ENCODE measurements at regions not wholly inside any gene's neighbourhood (a gene's known extent, or its start where the extent isn't known, plus 50 kb on each side); places are given as distances from the start of the nearest gene placed in this dataset.

- CTCF ChIA-PET: interaction anchor here (0.6 kb wide), 1 partner anchor 72 kb away, joined by 3 read pairs; no protein-coding TSS in a partner anchor
These were observed 188.7 kb upstream of the TNRC6C start for GRCh38 chr17:77769762-77770161.

GRCh38 chr17:77770331-77771105 lies 188.0 kb upstream of the TNRC6C start:
- Histone ChIP-seq H3K4me1 (ENCODE audit: control insufficient read depth, insufficient read depth, low read length) (no peaks in the 10 kb centered on the region), H3K4me3 (ENCODE audit: low read depth, low read length) (no peak overlapping the region), H3K27ac (ENCODE audit: extremely low read depth, low read depth, low read length) (no peak overlapping the region), H3K36me3 (ENCODE audit: control insufficient read depth in 2 of 2, insufficient read depth in 1 of 2, low read length in 2 of 2) (no peaks in the 10 kb centered on the region), H3K9me3 (ENCODE audit: control insufficient read depth, insufficient read depth, low read depth, low read length) (no peaks in the 10 kb centered on the region)
- ChIA-PET POLR2A (no interaction called here), CTCF (interaction anchor here (0.6 to 4.5 kb wide), 6 partner anchors 8 to 247 kb away, joined by 3 to 21 read pairs (median 3); no protein-coding TSS in a partner anchor)
- 0 out of 2 replicates have a peak, but pooled peaks have one; percentile 34 for TF ChIP-seq ZNF473 (tag by site-specific recombination; IDR thresholded peaks at IDR 0.05)
- peak; percentile 47 for TF ChIP-seq GLIS1 (tag by site-specific recombination; IDR thresholded peaks at IDR 0.05)
- TF ChIP-seq ZNF513 (tag by site-specific recombination; IDR thresholded peaks at IDR 0.05): no peak
- TF ChIP-seq EGR2 (tag by site-specific recombination; IDR thresholded peaks at IDR 0.05; ENCODE audit: low read depth): peak; percentile 68
- peak; percentile 79 for TF ChIP-seq ZFHX2 (tag by site-specific recombination; conservative IDR thresholded peaks at IDR 0.05)
- no peak for TF ChIP-seq ZNF23 (tag by site-specific recombination; IDR thresholded peaks at IDR 0.05; ENCODE audit: borderline replicate concordance)
- no peak for TF ChIP-seq ZSCAN30 (tag by site-specific recombination; IDR thresholded peaks at IDR 0.05)
- TF ChIP-seq ZIC2 (tag by site-specific recombination; IDR thresholded peaks at IDR 0.05): peak; percentile 46; the same call in 1 of the 2 replicates

More at GRCh38 chr17:77769762-77770161, 188.7 kb upstream of the TNRC6C start:
- H3K27ac ChIP-seq (ENCODE audit: extremely low read depth, low read depth, low read length): no peak overlapping the region
- POLR2A ChIA-PET: interaction anchor here (1.1 kb wide), 1 partner anchor 189 kb away, joined by 4 read pairs; the partner anchor contains the start of gene TNRC6C
- no peaks in the 10 kb centered on the region for H3K36me3 ChIP-seq (ENCODE audit: control insufficient read depth in 2 of 2, insufficient read depth in 1 of 2, low read length in 2 of 2)
- H3K9me3 ChIP-seq (ENCODE audit: control insufficient read depth, insufficient read depth, low read depth, low read length): no peaks in the 10 kb centered on the region
- TF ChIP-seq ZNF701 (tag by site-specific recombination; IDR thresholded peaks at IDR 0.05) (no peak), ZNF24 (tag by site-specific recombination; IDR thresholded peaks at IDR 0.05) (no peak), ZNF692 (tag by site-specific recombination; IDR thresholded peaks at IDR 0.05) (no peak), ZNF830 (tag by site-specific recombination; IDR thresholded peaks at IDR 0.05; ENCODE audit: low read depth) (no peak), ZNF513 (tag by site-specific recombination; IDR thresholded peaks at IDR 0.05) (no peak), ZNF623 (tag by site-specific recombination; IDR thresholded peaks at IDR 0.05) (no peak), CTCF (tag by site-specific recombination; IDR thresholded peaks at IDR 0.05) (no peak), ZNF510 (tag by site-specific recombination; IDR thresholded peaks at IDR 0.05; ENCODE audit: insufficient replicate concordance) (no peak), HOXD13 (CRISPR knock-in tag; IDR thresholded peaks at IDR 0.05; ENCODE audit: borderline replicate concordance) (no peak)
- TF ChIP-seq, protein P1, sequence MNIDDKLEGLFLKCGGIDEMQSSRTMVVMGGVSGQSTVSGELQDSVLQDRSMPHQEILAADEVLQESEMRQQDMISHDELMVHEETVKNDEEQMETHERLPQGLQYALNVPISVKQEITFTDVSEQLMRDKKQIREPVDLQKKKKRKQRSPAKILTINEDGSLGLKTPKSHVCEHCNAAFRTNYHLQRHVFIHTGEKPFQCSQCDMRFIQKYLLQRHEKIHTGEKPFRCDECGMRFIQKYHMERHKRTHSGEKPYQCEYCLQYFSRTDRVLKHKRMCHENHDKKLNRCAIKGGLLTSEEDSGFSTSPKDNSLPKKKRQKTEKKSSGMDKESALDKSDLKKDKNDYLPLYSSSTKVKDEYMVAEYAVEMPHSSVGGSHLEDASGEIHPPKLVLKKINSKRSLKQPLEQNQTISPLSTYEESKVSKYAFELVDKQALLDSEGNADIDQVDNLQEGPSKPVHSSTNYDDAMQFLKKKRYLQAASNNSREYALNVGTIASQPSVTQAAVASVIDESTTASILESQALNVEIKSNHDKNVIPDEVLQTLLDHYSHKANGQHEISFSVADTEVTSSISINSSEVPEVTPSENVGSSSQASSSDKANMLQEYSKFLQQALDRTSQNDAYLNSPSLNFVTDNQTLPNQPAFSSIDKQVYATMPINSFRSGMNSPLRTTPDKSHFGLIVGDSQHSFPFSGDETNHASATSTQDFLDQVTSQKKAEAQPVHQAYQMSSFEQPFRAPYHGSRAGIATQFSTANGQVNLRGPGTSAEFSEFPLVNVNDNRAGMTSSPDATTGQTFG (tag by site-specific recombination; IDR thresholded peaks at IDR 0.05; ENCODE audit: borderline replicate concordance): no peak
- no peaks in the 10 kb centered on the region for H3K4me1 ChIP-seq (ENCODE audit: control insufficient read depth, insufficient read depth, low read length)
- no peak overlapping the region for H3K4me3 ChIP-seq (ENCODE audit: low read depth, low read length)
